PC-3 (cell line): ENCODE measurements at regions not wholly inside any gene's neighbourhood (a gene's known extent, or its start where the extent isn't known, plus 50 kb on each side); places are given as distances from the start of the nearest gene placed in this dataset.

Experiments used
- EZH2 ChIP-seq: fragments of 300-600 bp; sonication (generic); IDR thresholded peaks from one replicate; pipeline ENCODE4 v1.6.1; 2017; ENCODE audit warnings: antibody characterized with exemption, mild to moderate bottlenecking, low read length; ENCODE audit not compliant: unreplicated experiment
- TF ChIP-seq, protein P1 (sequence below): fragments of 300-600 bp; sonication (generic); conservative IDR thresholded peaks from 2 replicates; pipeline ENCODE4 v1.5.1; 2017; ENCODE audit warnings: antibody characterized with exemption, low read depth, mild to moderate bottlenecking, low read length

GRCh38 chr12:30827101-30828066 is 72.6 kb upstream of the CAPRIN2 start:
- TF ChIP-seq, protein P1, sequence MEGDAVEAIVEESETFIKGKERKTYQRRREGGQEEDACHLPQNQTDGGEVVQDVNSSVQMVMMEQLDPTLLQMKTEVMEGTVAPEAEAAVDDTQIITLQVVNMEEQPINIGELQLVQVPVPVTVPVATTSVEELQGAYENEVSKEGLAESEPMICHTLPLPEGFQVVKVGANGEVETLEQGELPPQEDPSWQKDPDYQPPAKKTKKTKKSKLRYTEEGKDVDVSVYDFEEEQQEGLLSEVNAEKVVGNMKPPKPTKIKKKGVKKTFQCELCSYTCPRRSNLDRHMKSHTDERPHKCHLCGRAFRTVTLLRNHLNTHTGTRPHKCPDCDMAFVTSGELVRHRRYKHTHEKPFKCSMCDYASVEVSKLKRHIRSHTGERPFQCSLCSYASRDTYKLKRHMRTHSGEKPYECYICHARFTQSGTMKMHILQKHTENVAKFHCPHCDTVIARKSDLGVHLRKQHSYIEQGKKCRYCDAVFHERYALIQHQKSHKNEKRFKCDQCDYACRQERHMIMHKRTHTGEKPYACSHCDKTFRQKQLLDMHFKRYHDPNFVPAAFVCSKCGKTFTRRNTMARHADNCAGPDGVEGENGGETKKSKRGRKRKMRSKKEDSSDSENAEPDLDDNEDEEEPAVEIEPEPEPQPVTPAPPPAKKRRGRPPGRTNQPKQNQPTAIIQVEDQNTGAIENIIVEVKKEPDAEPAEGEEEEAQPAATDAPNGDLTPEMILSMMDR = no peak
- TF ChIP-seq EZH2 = no peak
